Brain microvascular endothelial cell (primary cell): ENCODE measurements at regions not wholly inside any gene's neighbourhood (a gene's known extent, or its start where the extent isn't known, plus 50 kb on each side); places are given as distances from the start of the nearest gene placed in this dataset.
"Not testable (repeated sequence)": the region's sequence is repeated elsewhere in the genome, so short reads cannot be mapped to it uniquely, and the experiment has no call there.

Experiments
- DNase-seq: peaks from one replicate; pipeline ENCODE4 v3.0.0-alpha.2; 2020
- H3K27ac ChIP-seq: fragments of 250-450 bp; sonication (Bioruptor Pico); 2 replicates; pipeline ENCODE4 v1.5.1; 2020; ENCODE audit warnings: mild to moderate bottlenecking, moderate library complexity
- H3K27me3 ChIP-seq: fragments of 250-450 bp; sonication (Bioruptor Pico); replicated peaks from 2 replicates; pipeline ENCODE4 v1.5.1; 2020; ENCODE audit warnings: mild to moderate bottlenecking
- H3K36me3 ChIP-seq: fragments of 250-450 bp; sonication (Bioruptor Pico); replicated peaks from 2 replicates; pipeline ENCODE4 v1.5.1; 2020; ENCODE audit warnings: mild to moderate bottlenecking
- H3K4me3 ChIP-seq: 2 replicates; pipeline ENCODE4 v1.5.1; 2011; ENCODE audit warnings: low read depth, mild to moderate bottlenecking, control low read depth, low read length, moderate library complexity
- in situ Hi-C: cut with HindIII; loops from 2 replicates; pipeline ENCODE4 v1.10.0; 2017; ENCODE audit warnings: low sequenced_read_pairs, low pct_ligation_motif_present
- TF ChIP-seq, protein P1 (sequence below): IDR thresholded peaks from 2 replicates; pipeline ENCODE4 v1.5.1; 2011; ENCODE audit warnings: low read depth, mild to moderate bottlenecking, moderate library complexity, low read length, control low read depth, inconsistent platforms; ENCODE audit errors: missing control alignments

DNA sequence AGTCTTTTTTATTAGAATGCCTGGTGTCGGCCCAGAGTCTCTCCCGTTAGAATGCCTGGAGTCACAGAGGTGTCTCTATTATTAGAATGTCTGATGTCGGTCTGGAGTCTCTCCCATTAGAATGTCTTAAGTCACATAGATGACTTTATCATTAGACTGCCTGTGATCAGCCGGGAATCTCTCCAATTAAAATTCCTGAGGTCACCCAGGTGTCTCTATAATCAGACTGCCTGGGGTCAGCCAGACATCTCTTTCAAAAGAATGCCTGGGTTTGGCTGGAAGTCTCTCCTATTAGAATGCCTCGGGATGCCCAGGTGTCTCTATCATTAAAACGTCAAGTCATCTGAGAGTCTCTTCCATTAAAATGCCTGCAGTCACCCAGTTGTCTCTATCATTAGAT lies 1493.9 kb downstream of the UQCRFS1 start:
- Histone ChIP-seq H3K27me3 (no peaks in the 10 kb centered on the region), H3K27ac (no peak overlapping the region), H3K4me3 (no peak overlapping the region), H3K36me3 (no peaks in the 10 kb centered on the region)
- TF ChIP-seq, protein P1, sequence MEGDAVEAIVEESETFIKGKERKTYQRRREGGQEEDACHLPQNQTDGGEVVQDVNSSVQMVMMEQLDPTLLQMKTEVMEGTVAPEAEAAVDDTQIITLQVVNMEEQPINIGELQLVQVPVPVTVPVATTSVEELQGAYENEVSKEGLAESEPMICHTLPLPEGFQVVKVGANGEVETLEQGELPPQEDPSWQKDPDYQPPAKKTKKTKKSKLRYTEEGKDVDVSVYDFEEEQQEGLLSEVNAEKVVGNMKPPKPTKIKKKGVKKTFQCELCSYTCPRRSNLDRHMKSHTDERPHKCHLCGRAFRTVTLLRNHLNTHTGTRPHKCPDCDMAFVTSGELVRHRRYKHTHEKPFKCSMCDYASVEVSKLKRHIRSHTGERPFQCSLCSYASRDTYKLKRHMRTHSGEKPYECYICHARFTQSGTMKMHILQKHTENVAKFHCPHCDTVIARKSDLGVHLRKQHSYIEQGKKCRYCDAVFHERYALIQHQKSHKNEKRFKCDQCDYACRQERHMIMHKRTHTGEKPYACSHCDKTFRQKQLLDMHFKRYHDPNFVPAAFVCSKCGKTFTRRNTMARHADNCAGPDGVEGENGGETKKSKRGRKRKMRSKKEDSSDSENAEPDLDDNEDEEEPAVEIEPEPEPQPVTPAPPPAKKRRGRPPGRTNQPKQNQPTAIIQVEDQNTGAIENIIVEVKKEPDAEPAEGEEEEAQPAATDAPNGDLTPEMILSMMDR, result no peak
- in situ Hi-C loops, result no loop called here
- no peak for DNase-seq

DNA sequence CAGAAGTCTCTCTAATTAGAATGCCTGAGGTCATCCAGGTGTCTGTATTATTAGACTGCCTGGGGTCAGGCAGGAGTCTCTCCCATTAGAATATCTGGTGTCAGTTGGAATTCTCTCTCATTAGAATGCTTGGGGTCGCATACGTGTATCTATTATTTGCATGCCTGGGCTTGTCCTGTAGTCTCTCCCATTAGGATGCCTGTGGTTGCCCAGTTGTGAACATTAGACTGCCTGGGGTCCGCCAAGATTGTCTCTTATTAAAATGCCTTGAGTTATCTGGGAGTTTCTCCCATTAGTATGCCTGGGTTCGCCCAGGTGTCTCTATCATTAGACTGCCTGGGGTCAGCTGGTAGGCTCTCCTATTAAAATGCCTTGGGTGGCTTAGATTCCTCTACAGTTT lies 1494.7 kb downstream of the UQCRFS1 start:
- Histone ChIP-seq H3K27me3 (no peaks in the 10 kb centered on the region), H3K36me3 (no peaks in the 10 kb centered on the region), H3K27ac (no peak overlapping the region), H3K4me3 (no peak overlapping the region)
- no peak for DNase-seq
- in situ Hi-C loops, result no loop called here
- TF ChIP-seq, protein P1, result no peak

DNA sequence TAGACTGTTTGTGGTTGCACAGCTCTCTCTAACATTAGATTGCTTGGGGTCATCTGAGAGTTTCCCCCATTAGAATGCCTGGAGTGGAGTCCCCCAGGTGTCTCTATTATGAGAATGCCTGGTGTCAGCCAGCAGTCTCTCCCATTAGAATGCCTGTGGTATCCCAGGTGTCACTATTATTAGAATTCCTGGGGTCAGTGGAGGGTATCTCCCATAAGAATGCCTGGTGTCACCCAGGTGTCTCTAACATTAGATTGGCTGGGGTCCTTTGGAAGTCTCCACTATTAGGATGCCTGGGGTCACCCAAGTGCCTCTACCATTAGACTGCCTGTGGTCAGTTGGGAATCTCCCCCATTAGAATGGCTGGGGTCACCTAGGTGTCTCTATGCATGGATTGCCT lies 1495.1 kb downstream of the UQCRFS1 start:
- H3K27me3 ChIP-seq, result no peaks in the 10 kb centered on the region
- TF ChIP-seq, protein P1, result no peak
- DNase-seq, result no peak
- H3K4me3 ChIP-seq, result no peak overlapping the region
- no peaks in the 10 kb centered on the region for H3K36me3 ChIP-seq
- no peak overlapping the region for H3K27ac ChIP-seq
- in situ Hi-C loops, result no loop called here

DNA sequence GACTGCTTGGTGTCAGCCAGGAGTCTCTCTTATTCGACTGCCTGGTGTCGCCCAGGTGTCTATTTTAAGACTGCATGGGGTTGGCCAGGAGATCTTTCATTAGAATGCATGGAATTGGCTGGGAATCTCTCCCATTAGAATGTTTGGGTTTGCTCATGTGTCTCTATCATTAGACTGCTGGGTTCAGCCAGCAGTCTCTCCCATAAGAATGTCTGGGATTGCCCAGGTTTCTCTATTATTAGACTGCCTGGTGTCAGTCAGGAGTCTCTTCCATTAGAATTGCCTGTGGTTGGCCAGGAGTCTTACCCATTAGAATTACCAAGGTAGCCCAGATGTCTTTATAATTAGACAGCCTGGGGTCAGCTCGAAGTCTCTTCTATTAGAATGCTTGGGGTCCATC lies 1496.0 kb downstream of the UQCRFS1 start:
- Histone ChIP-seq H3K4me3 (no peak overlapping the region), H3K36me3 (no peaks in the 10 kb centered on the region), H3K27ac (no peak overlapping the region), H3K27me3 (no peaks in the 10 kb centered on the region)
- no peak for DNase-seq
- TF ChIP-seq, protein P1, result no peak
- in situ Hi-C loops, result no loop called here

DNA sequence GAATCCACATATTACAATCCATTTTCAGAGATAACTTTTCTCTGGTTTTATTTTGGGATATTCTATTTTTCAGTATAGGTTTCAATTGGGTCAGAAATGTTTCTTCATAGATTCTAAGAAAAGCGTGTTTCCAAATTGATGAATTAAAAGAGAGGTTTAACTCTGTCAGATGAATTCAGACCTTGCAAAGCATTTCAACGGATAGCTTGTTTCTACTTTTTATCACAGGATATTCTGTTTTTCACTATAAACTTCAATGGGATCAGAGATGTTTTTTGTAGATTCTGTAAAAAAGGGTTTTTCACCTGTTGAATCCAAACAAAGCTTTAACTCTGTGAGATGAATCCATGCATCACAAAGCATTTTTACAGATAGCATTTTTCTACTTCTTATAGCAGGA lies 1498.1 kb downstream of the UQCRFS1 start:
- Histone ChIP-seq H3K27me3 (no peaks in the 10 kb centered on the region), H3K27ac (no peak overlapping the region), H3K4me3 (no peak overlapping the region), H3K36me3 (no peaks in the 10 kb centered on the region)
- no peak for DNase-seq
- TF ChIP-seq, protein P1, result no peak
- in situ Hi-C loops, result no loop called here

DNA sequence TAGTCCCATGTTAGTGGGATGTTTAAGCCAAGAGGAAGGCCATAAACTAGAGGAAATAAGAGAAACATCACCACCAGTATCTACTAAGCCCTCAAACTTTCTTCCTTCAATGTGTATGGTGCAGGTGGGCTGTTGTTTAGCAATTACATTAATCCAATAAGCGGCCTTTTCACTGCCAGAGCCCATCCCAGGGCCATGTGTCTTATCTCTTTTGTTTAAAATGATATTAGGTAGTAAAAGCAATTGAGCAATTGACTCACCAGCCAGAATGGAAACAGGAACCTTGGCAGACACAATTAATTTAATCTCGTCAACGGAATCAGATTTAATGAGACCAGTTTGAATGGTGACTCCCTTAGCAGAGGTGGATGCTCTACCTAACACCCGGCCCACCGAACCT lies 1503.5 kb downstream of the UQCRFS1 start:
- DNase-seq, result no peak
- in situ Hi-C loops, result no loop called here
- no peak overlapping the region for H3K27ac ChIP-seq

DNA sequence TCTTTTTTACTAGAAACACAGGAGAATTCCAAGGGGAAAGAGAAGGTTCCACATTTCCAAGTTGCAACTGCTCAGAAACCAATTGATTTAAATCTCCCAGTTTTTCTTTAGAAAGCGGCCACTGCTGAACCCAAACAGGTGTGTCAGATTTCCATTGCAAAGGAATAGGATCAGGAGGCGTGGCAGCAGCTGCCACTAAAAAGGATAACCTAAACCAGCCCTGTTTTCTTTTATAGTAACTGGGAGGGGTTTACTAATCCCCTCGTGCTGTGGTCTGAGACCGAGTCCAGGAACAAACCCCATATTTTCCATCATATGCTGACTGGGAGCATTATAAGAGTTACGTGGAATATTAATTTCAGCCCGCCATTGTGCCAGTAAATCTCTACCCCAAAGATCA lies 1504.0 kb downstream of the UQCRFS1 start:
- in situ Hi-C loops, H3K36me3 ChIP-seq, H3K4me3 ChIP-seq, DNase-seq, H3K27ac ChIP-seq, H3K27me3 ChIP-seq: not testable (repeated sequence)

More for the DNA sequence above, 1503.5 kb downstream of the UQCRFS1 start:
- H3K27me3 ChIP-seq, result no peaks in the 10 kb centered on the region
- TF ChIP-seq, protein P1, result no peak
- H3K4me3 ChIP-seq, result no peak overlapping the region
- H3K36me3 ChIP-seq, result no peaks in the 10 kb centered on the region

DNA sequence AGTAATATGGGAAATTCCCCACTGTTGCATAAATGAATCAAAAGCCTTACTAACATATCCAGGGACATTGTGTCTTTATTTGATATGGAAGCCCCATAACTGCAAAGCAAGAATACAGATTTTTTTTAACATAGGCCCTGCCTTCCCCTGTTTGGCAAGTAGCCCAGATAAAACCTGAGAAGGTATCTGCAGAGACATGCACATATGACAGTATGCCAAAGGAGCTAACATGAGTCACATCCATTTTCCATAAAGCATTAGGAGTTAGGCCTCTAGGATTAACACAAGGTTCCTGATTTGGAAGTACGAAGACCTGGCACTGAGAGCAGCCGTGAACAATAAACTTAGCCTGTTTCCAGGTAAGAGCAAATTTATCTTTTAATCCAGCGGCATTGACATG lies 1505.9 kb downstream of the UQCRFS1 start:
- H3K36me3 ChIP-seq, in situ Hi-C loops, DNase-seq: not testable (repeated sequence)

More for the DNA sequence above, 1505.9 kb downstream of the UQCRFS1 start:
- H3K27ac ChIP-seq, H3K4me3 ChIP-seq, H3K27me3 ChIP-seq: not testable (repeated sequence)
